ENCODE measurements at regions not wholly inside any gene's neighbourhood (a gene's known extent, or its start where the extent isn't known, plus 50 kb on each side); places are given as distances from the start of the nearest gene placed in this dataset.
"Not testable (repeated sequence)": the region's sequence is repeated elsewhere in the genome, so short reads cannot be mapped to it uniquely, and the experiment has no call there.

- Histone ChIP-seq H3K4me1 (no peaks in the 10 kb centered on the region), H3K4me2 (no peak overlapping the region), H3K4me3 (no peak overlapping the region), H3K36me3 (no peaks in the 10 kb centered on the region), H3K9ac (no peak overlapping the region), H3K27me3 (no peaks in the 10 kb centered on the region), H3K27ac (no peak overlapping the region), H3K9me3 (replicated peaks in 1 of 11) (no peaks in the 10 kb centered on the region), H4K20me1 (no peaks in the 10 kb centered on the region)
- TF ChIP-seq Cebpa-rat (IDR thresholded peaks at IDR 0.05) = no peak
Measured at GRCh38 chr14:87405563-87405962, 587.4 kb downstream of the GALC start.

GRCh38 chr14:87397499-87397898 lies 595.5 kb downstream of the GALC start:
- Histone ChIP-seq H3K36me3 (no peaks in the 10 kb centered on the region), H3K4me3 (no peak overlapping the region), H3K27ac (no peak overlapping the region), H4K20me1 (no peaks in the 10 kb centered on the region), H3K27me3 (no peaks in the 10 kb centered on the region), H3K4me2 (0 out of 22 replicates have a peak overlapping the region, but pooled peaks of 1 of the 11 experiments have one; percentile 17), H3K4me1 (peaks cover 0 to 6% (median 0%) of the 10 kb centered on the region in 10 experiments; a peak in 1 of 20 replicates), H3K9me3 (replicated peaks in 1 of 11) (no peaks in the 10 kb centered on the region), H3K9ac (no peak overlapping the region)
- no peak for TF ChIP-seq Cebpa-rat (IDR thresholded peaks at IDR 0.05)

- H3K27ac ChIP-seq = no peak overlapping the region
- H3K4me2 ChIP-seq = no peak overlapping the region
- H3K27me3 ChIP-seq = no peaks in the 10 kb centered on the region
- no peak overlapping the region for H3K9ac ChIP-seq
- no peaks in the 10 kb centered on the region for H3K9me3 ChIP-seq (replicated peaks in 1 of 11)
- TF ChIP-seq Cebpa-rat (IDR thresholded peaks at IDR 0.05) = no peak
- H3K36me3 ChIP-seq = no peaks in the 10 kb centered on the region
- no peaks in the 10 kb centered on the region for H4K20me1 ChIP-seq
- H3K4me3 ChIP-seq = no peak overlapping the region
- peaks cover 10 to 23% (median 11%) of the 10 kb centered on the region in 10 experiments for H3K4me1 ChIP-seq
Measured at GRCh38 chr14:87391066-87391465, 601.9 kb downstream of the GALC start.

- H3K27me3 ChIP-seq = no peaks in the 10 kb centered on the region
- H3K4me3 ChIP-seq = no peak overlapping the region
- no peak overlapping the region for H3K9ac ChIP-seq
- no peak overlapping the region for H3K27ac ChIP-seq
- no peaks in the 10 kb centered on the region for H3K9me3 ChIP-seq (replicated peaks in 1 of 11)
- H3K4me2 ChIP-seq = no peak overlapping the region
- peaks cover 13 to 31% (median 15%) of the 10 kb centered on the region in 10 experiments for H3K4me1 ChIP-seq
- no peaks in the 10 kb centered on the region for H4K20me1 ChIP-seq
- no peaks in the 10 kb centered on the region for H3K36me3 ChIP-seq
- no peak for TF ChIP-seq Cebpa-rat (IDR thresholded peaks at IDR 0.05)
Measured at GRCh38 chr14:87388946-87389345, 604.0 kb downstream of the GALC start.

GRCh38 chr14:87387806-87388205 lies 605.2 kb downstream of the GALC start:
- H3K27me3 ChIP-seq = no peaks in the 10 kb centered on the region
- peaks cover 13 to 31% (median 15%) of the 10 kb centered on the region in 10 experiments for H3K4me1 ChIP-seq
- H3K4me2 ChIP-seq = peak overlapping the region in 3 of 11 experiments; percentile 44 to 80 (median 66); a peak in 3 of 22 replicates
- no peak overlapping the region for H3K9ac ChIP-seq
- TF ChIP-seq Cebpa-rat (IDR thresholded peaks at IDR 0.05) = no peak
- H3K9me3 ChIP-seq (replicated peaks in 1 of 11) = peaks cover 0 to 1% (median 0%) of the 10 kb centered on the region in 11 experiments; a peak in 2 of 22 replicates
- no peaks in the 10 kb centered on the region for H3K36me3 ChIP-seq
- H3K4me3 ChIP-seq = no peak overlapping the region
- H4K20me1 ChIP-seq = no peaks in the 10 kb centered on the region
- peak overlapping the region in 2 of 11 experiments; percentile 34 to 57; a peak in 3 of 22 replicates for H3K27ac ChIP-seq

- peaks cover 13 to 31% (median 15%) of the 10 kb centered on the region in 10 experiments for H3K4me1 ChIP-seq
- H3K36me3 ChIP-seq = no peaks in the 10 kb centered on the region
- peaks cover 0 to 10% (median 0%) of the 10 kb centered on the region in 11 experiments; a peak in 6 of 22 replicates for H3K9me3 ChIP-seq (replicated peaks in 1 of 11)
- no peak for TF ChIP-seq Cebpa-rat (IDR thresholded peaks at IDR 0.05)
- H3K4me3 ChIP-seq = no peak overlapping the region
- H3K27ac ChIP-seq = peak overlapping the region in 9 of 11 experiments; percentile 15 to 73 (median 43); a peak in 10 of 22 replicates
- no peaks in the 10 kb centered on the region for H4K20me1 ChIP-seq
- H3K4me2 ChIP-seq = peak overlapping the region; percentile 21 to 80 (median 60)
- no peaks in the 10 kb centered on the region for H3K27me3 ChIP-seq
- H3K9ac ChIP-seq = no peak overlapping the region; a peak in 1 of 22 replicates
Measured at GRCh38 chr14:87386524-87386923, 606.5 kb downstream of the GALC start.

- H3K4me3 ChIP-seq = no peak overlapping the region
- no peak overlapping the region for H3K9ac ChIP-seq
- H3K4me2 ChIP-seq = no peak overlapping the region
- H3K27ac ChIP-seq = no peak overlapping the region
- no peaks in the 10 kb centered on the region for H4K20me1 ChIP-seq
- no peaks in the 10 kb centered on the region for H3K36me3 ChIP-seq
- H3K27me3 ChIP-seq = no peaks in the 10 kb centered on the region
- H3K4me1 ChIP-seq = no peaks in the 10 kb centered on the region
- H3K9me3 ChIP-seq (replicated peaks in 1 of 11) = peaks cover 0 to 10% (median 0%) of the 10 kb centered on the region in 11 experiments; a peak in 6 of 22 replicates
- TF ChIP-seq Cebpa-rat (IDR thresholded peaks at IDR 0.05) = no peak
Measured at GRCh38 chr14:87380054-87380453, 612.9 kb downstream of the GALC start.

- H3K27ac ChIP-seq = no peak overlapping the region
Measured at GRCh38 chr14:87368751-87369150, 624.2 kb downstream of the GALC start.

GRCh38 chr14:87360246-87360645 lies 632.7 kb downstream of the GALC start:
- not testable (repeated sequence) for H3K9ac ChIP-seq, H3K4me2 ChIP-seq, H3K4me1 ChIP-seq, H3K27ac ChIP-seq, H3K4me3 ChIP-seq, H3K27me3 ChIP-seq, H3K36me3 ChIP-seq, H4K20me1 ChIP-seq
- H3K9me3 ChIP-seq (replicated peaks in 1 of 11) = peaks cover 0 to 22% (median 12%) of the 10 kb centered on the region in 11 experiments; a peak in 16 of 22 replicates

More at GRCh38 chr14:87368751-87369150, 624.2 kb downstream of the GALC start:
- no peaks in the 10 kb centered on the region for H3K36me3 ChIP-seq
- H3K4me3 ChIP-seq = no peak overlapping the region
- no peak for TF ChIP-seq Cebpa-rat (IDR thresholded peaks at IDR 0.05)
- H3K9ac ChIP-seq = no peak overlapping the region
- H3K27me3 ChIP-seq = no peaks in the 10 kb centered on the region
- H3K4me2 ChIP-seq = no peak overlapping the region
- H3K4me1 ChIP-seq = no peaks in the 10 kb centered on the region
- H4K20me1 ChIP-seq = no peaks in the 10 kb centered on the region
- no peaks in the 10 kb centered on the region; a peak in 1 of 22 replicates for H3K9me3 ChIP-seq (replicated peaks in 1 of 11)

GRCh38 chr14:87351007-87351406 lies 642.0 kb downstream of the GALC start:
- Histone ChIP-seq H3K9ac (no peak overlapping the region), H3K27ac (no peak overlapping the region)

More at GRCh38 chr14:87351007-87351406, 642.0 kb downstream of the GALC start:
- Histone ChIP-seq H3K4me1 (peaks cover 0 to 3% (median 0%) of the 10 kb centered on the region in 10 experiments; a peak in 1 of 20 replicates), H3K4me3 (no peak overlapping the region), H3K4me2 (no peak overlapping the region), H3K27me3 (no peaks in the 10 kb centered on the region), H3K9me3 (replicated peaks in 1 of 11) (peaks cover 0 to 18% (median 5%) of the 10 kb centered on the region in 11 experiments; a peak in 8 of 22 replicates), H4K20me1 (no peaks in the 10 kb centered on the region), H3K36me3 (no peaks in the 10 kb centered on the region)
- TF ChIP-seq Cebpa-rat (IDR thresholded peaks at IDR 0.05) = no peak
